H9 (cell line): ENCODE measurements at regions not wholly inside any gene's neighbourhood (a gene's known extent, or its start where the extent isn't known, plus 50 kb on each side); places are given as distances from the start of the nearest gene placed in this dataset.
"Not testable (repeated sequence)": the region's sequence is repeated elsewhere in the genome, so short reads cannot be mapped to it uniquely, and the experiment has no call there.

Experiments used
- DNase-seq: peaks from one replicate; pipeline ENCODE4 v3.0.0-alpha.2; 2017
- H2AFZ ChIP-seq: one replicate; pipeline ENCODE4 v1.6.1; 2013; ENCODE audit warnings: mild to moderate bottlenecking, low read length, control low read depth, moderate library complexity
- H2AK5ac ChIP-seq: 2 replicates; pipeline ENCODE4 v1.6.1; 2013; ENCODE audit warnings: low read length, control low read depth, mixed read lengths; ENCODE audit not compliant: insufficient read length
- H2BK120ac ChIP-seq: one replicate; pipeline ENCODE4 v1.6.1; 2013; ENCODE audit warnings: low read depth, mild to moderate bottlenecking, low read length, control low read depth, inconsistent platforms; ENCODE audit not compliant: poor library complexity, severe bottlenecking
- H2BK12ac ChIP-seq: 2 replicates; pipeline ENCODE4 v1.6.1; 2013; ENCODE audit warnings: low read length, control low read depth, mixed read lengths, low read depth; ENCODE audit not compliant: insufficient read length
- H2BK15ac ChIP-seq: 2 replicates; pipeline ENCODE4 v1.6.1; 2013; ENCODE audit warnings: low read depth, low read length, control low read depth
- H2BK20ac ChIP-seq: one replicate; pipeline ENCODE4 v1.6.1; 2013; ENCODE audit warnings: low read depth, mild to moderate bottlenecking, low read length, control low read depth, inconsistent platforms; ENCODE audit not compliant: poor library complexity, severe bottlenecking
- H2BK5ac ChIP-seq: 2 replicates; pipeline ENCODE4 v1.6.1; 2013; ENCODE audit warnings: low read length, control low read depth, mixed read lengths; ENCODE audit not compliant: insufficient read length
- H3K14ac ChIP-seq: 2 replicates; pipeline ENCODE4 v1.6.1; 2013; ENCODE audit warnings: low read length, control low read depth; ENCODE audit not compliant: insufficient read depth
- H3K18ac ChIP-seq: 2 replicates; pipeline ENCODE4 v1.6.1; 2013; ENCODE audit warnings: low read depth, mild to moderate bottlenecking, mixed read lengths, low read length, control low read depth; ENCODE audit not compliant: insufficient read length
- H3K23ac ChIP-seq: 2 replicates; pipeline ENCODE4 v1.6.1; 2013; ENCODE audit warnings: low read length, control low read depth, mixed read lengths, low read depth; ENCODE audit not compliant: insufficient read length
- H3K23me2 ChIP-seq: 2 replicates; pipeline ENCODE4 v1.6.1; 2013; ENCODE audit warnings: low read depth, mild to moderate bottlenecking, mixed read lengths, low read length, control low read depth; ENCODE audit not compliant: insufficient read length, poor library complexity, severe bottlenecking
- H3K27ac ChIP-seq: 2 replicates; pipeline ENCODE4 v1.5.1; 2013; ENCODE audit warnings: low read length, control low read depth, mixed read lengths, low read depth; ENCODE audit not compliant: insufficient read length
- H3K27me3 ChIP-seq: 2 replicates; pipeline ENCODE4 v1.6.1; 2013; ENCODE audit warnings: low read length, control low read depth, inconsistent platforms; ENCODE audit not compliant: insufficient read depth
- H3K4ac ChIP-seq: 2 replicates; pipeline ENCODE4 v1.6.1; 2013; ENCODE audit warnings: low read depth, mild to moderate bottlenecking, control low read depth, inconsistent platforms, low read length, moderate library complexity
- H3K4me1 ChIP-seq: 2 replicates; pipeline ENCODE4 v1.6.1; 2013; ENCODE audit warnings: low read length, control low read depth, inconsistent platforms; ENCODE audit not compliant: insufficient read depth
- H3K4me2 ChIP-seq: 2 replicates; pipeline ENCODE4 v1.6.1; 2013; ENCODE audit warnings: low read length, control low read depth, mixed read lengths; ENCODE audit not compliant: insufficient read length, insufficient read depth
- H3K56ac ChIP-seq: 2 replicates; pipeline ENCODE4 v1.6.1; 2013; ENCODE audit warnings: low read depth, mild to moderate bottlenecking, mixed read lengths, low read length, control low read depth; ENCODE audit not compliant: insufficient read length
- H3K79me1 ChIP-seq: 2 replicates; pipeline ENCODE4 v1.6.1; 2013; ENCODE audit warnings: low read depth, mild to moderate bottlenecking, moderate library complexity, low read length, control low read depth, inconsistent platforms; ENCODE audit not compliant: insufficient read depth, poor library complexity, severe bottlenecking
- H3K79me2 ChIP-seq: 2 replicates; pipeline ENCODE4 v1.6.1; 2013; ENCODE audit warnings: low read length, control low read depth, inconsistent platforms; ENCODE audit not compliant: insufficient read depth
- H3K9ac ChIP-seq: 2 replicates; pipeline ENCODE4 v1.6.1; 2013; ENCODE audit warnings: low read length, control low read depth, mixed read lengths; ENCODE audit not compliant: insufficient read length; ENCODE audit errors: extremely low read depth
- H3K9me3 ChIP-seq: one replicate; pipeline ENCODE4 v1.6.1; 2013; ENCODE audit warnings: low read depth, low read length, inconsistent platforms; ENCODE audit not compliant: control insufficient read depth
- H3T11ph ChIP-seq: one replicate; pipeline ENCODE4 v1.6.1; 2013; ENCODE audit warnings: mild to moderate bottlenecking, low read length, control low read depth, inconsistent platforms
- H4K20me1 ChIP-seq: one replicate; pipeline ENCODE4 v1.6.1; 2013; ENCODE audit not compliant: control insufficient read depth, insufficient read length, insufficient read depth
- H4K5ac ChIP-seq: 2 replicates; pipeline ENCODE4 v1.6.1; 2013; ENCODE audit warnings: low read depth, mild to moderate bottlenecking, mixed read lengths, low read length, control low read depth; ENCODE audit not compliant: insufficient read length
- H4K8ac ChIP-seq: replicated peaks from 2 replicates; pipeline ENCODE4 v1.6.1; 2013; ENCODE audit warnings: low read length, control low read depth, mixed read lengths, low read depth; ENCODE audit not compliant: insufficient read length
- H4K91ac ChIP-seq: 2 replicates; pipeline ENCODE4 v1.6.1; 2013; ENCODE audit warnings: low read depth, mild to moderate bottlenecking, moderate library complexity, mixed read lengths, low read length, control low read depth; ENCODE audit not compliant: insufficient read length
- H3K27ac Mint-ChIP-seq, 3 experiments: 2 replicates in 2 of 3; 3 replicates in 1 of 3; pipeline ENCODE4 v1.8.0; 2020 to 2021; ENCODE audit warnings: mixed read lengths in 3 of 3, mild to moderate bottlenecking in 1 of 3, moderate library complexity in 1 of 3
- H3K27me3 Mint-ChIP-seq: 2 replicates; pipeline ENCODE4 v1.8.0; 2021; ENCODE audit warnings: low read depth, mild to moderate bottlenecking, moderate library complexity, mixed read lengths
- H3K36me3 Mint-ChIP-seq, 3 experiments: 2 replicates in 2 of 3; 3 replicates in 1 of 3; pipeline ENCODE4 v1.8.0; 2020 to 2021; ENCODE audit warnings: low read depth in 3 of 3, mixed read lengths in 3 of 3; ENCODE audit not compliant: insufficient read depth in 1 of 3
- H3K4me1 Mint-ChIP-seq, 2 experiments: 2 replicates each; pipeline ENCODE4 v1.8.0; 2020; ENCODE audit warnings: mixed read lengths in 2 of 2
- H3K4me3 Mint-ChIP-seq, 2 experiments: 2 replicates in 1 of 2; 3 replicates in 1 of 2; pipeline ENCODE4 v1.8.0; 2020 to 2021; ENCODE audit warnings: mild to moderate bottlenecking in 2 of 2, mixed read lengths in 2 of 2, moderate library complexity in 1 of 2
- H3K9me3 Mint-ChIP-seq, 2 experiments: 2 replicates in 1 of 2; 3 replicates in 1 of 2; pipeline ENCODE4 v1.8.0; 2020; ENCODE audit warnings: mild to moderate bottlenecking in 2 of 2, mixed read lengths in 2 of 2, moderate library complexity in 1 of 2
- CTCF ChIP-seq: fragments of 200-600 bp; sonication (generic); conservative IDR thresholded peaks from 3 replicates; pipeline ENCODE4 v1.8.0; 2021; ENCODE audit warnings: antibody characterized with exemption, mild to moderate bottlenecking
- WGBS: extraction: QIAGEN DNeasy Blood & Tissue Kit; methylation state at CpG from one replicate; pipeline ENCODE4 v1.1.7; 2013; ENCODE audit warnings: missing lambda C conversion rate, low lambda C conversion rate, mixed read lengths; ENCODE audit not compliant: insufficient read length; ENCODE audit errors: extremely low coverage; 5-methylcytosine and 5-hydroxymethylcytosine counted together

GRCh38 chr7:103240806-103241205, 56.4 kb upstream of the PMPCB start:
- no peaks in the 10 kb centered on the region for H3K9me3 ChIP-seq
- no CpG with 5 or more reads among the region's 6 CpGs for WGBS
- no peak overlapping the region for H3K4ac ChIP-seq
- H4K8ac ChIP-seq, result no peak overlapping the region
- H3T11ph ChIP-seq, result no peak overlapping the region
- H2BK12ac ChIP-seq, result no peak overlapping the region
- no peak overlapping the region for H4K91ac ChIP-seq
- no peak overlapping the region for H2BK15ac ChIP-seq
- H3K4me2 ChIP-seq, result no peak overlapping the region
- no peak overlapping the region for H2AFZ ChIP-seq
- H3K27me3 Mint-ChIP-seq, result peaks cover 4% of the 10 kb centered on the region
- H3K79me1 ChIP-seq, result no peaks in the 10 kb centered on the region
- no peak overlapping the region for H3K56ac ChIP-seq
- no peaks in the 10 kb centered on the region for H3K23me2 ChIP-seq
- H2BK5ac ChIP-seq, result no peak overlapping the region
- no peak overlapping the region for H3K27ac ChIP-seq
- no peak overlapping the region for H3K27ac Mint-ChIP-seq
- no peak overlapping the region for H4K5ac ChIP-seq
- H3K9me3 Mint-ChIP-seq, result peaks cover 21 to 24% of the 10 kb centered on the region in 2 experiments
- H3K36me3 Mint-ChIP-seq, result peaks cover 7 to 10% (median 9%) of the 10 kb centered on the region in 3 experiments
- no peak for TF ChIP-seq CTCF
- H3K27me3 ChIP-seq, result no peaks in the 10 kb centered on the region
- H3K23ac ChIP-seq, result no peak overlapping the region
- no peak for DNase-seq
- no peaks in the 10 kb centered on the region for H3K4me1 ChIP-seq
- no peak overlapping the region for H3K4me3 Mint-ChIP-seq
- H4K20me1 ChIP-seq, result no peaks in the 10 kb centered on the region
- H3K18ac ChIP-seq, result no peak overlapping the region
- no peak overlapping the region for H2AK5ac ChIP-seq
- H3K79me2 ChIP-seq, result no peaks in the 10 kb centered on the region
- no peak overlapping the region for H2BK120ac ChIP-seq
- H3K9ac ChIP-seq, result no peak overlapping the region
- H3K4me1 Mint-ChIP-seq, result no peaks in the 10 kb centered on the region
- H2BK20ac ChIP-seq, result no peak overlapping the region
- H3K14ac ChIP-seq, result no peak overlapping the region

- not testable (repeated sequence) for H3K9me3 Mint-ChIP-seq, H4K8ac ChIP-seq
Measured at GRCh38 chr7:103235824-103236223, 61.4 kb upstream of the PMPCB start.

More at GRCh38 chr7:103235824-103236223, 61.4 kb upstream of the PMPCB start:
- not testable (repeated sequence) for H3K18ac ChIP-seq, H3K56ac ChIP-seq, H3K27ac Mint-ChIP-seq, H2BK12ac ChIP-seq, H4K5ac ChIP-seq, H3K23ac ChIP-seq, H3K23me2 ChIP-seq, H3K36me3 Mint-ChIP-seq, H3K4me1 ChIP-seq, H3K27me3 ChIP-seq, H2BK5ac ChIP-seq, H3K4ac ChIP-seq, H3K14ac ChIP-seq, H3T11ph ChIP-seq, H3K4me2 ChIP-seq, H2AK5ac ChIP-seq, H2AFZ ChIP-seq, H3K79me2 ChIP-seq, H3K79me1 ChIP-seq, H3K4me3 Mint-ChIP-seq, H3K9me3 ChIP-seq, H3K9ac ChIP-seq, H2BK15ac ChIP-seq, H3K27ac ChIP-seq, H4K20me1 ChIP-seq, H3K4me1 Mint-ChIP-seq, H4K91ac ChIP-seq, H2BK20ac ChIP-seq, DNase-seq, H3K27me3 Mint-ChIP-seq, H2BK120ac ChIP-seq
- WGBS, result no CpG with 5 or more reads among the region's 4 CpGs
